Hematopoietic multipotent progenitor cell (in vitro differentiated cells): ENCODE measurements at regions not wholly inside any gene's neighbourhood (a gene's known extent, or its start where the extent isn't known, plus 50 kb on each side); places are given as distances from the start of the nearest gene placed in this dataset.

ENCODE experiments used
- DNase-seq, 3 donors: peaks; one replicate each; pipeline ENCODE4 v3.0.0-alpha.2; 2011 to 2015; ENCODE audit warnings: low read depth in 2 of 3, low spot score in 2 of 3

- DNase-seq: no peak
These were observed 190.4 kb downstream of the MACC1 start for GRCh38 chr7:20026762-20027161.

- DNase-seq: peak in 1 of 3 donors; percentile 35
These were observed 195.4 kb downstream of the MACC1 start for GRCh38 chr7:20021831-20022230.

GRCh38 chr7:20021066-20021465 lies 196.1 kb downstream of the MACC1 start:
- no peak for DNase-seq

GRCh38 chr7:20019757-20020432 lies 197.3 kb downstream of the MACC1 start:
- peak in 2 of 3 donors; percentile 12 to 63 for DNase-seq

- no peak for DNase-seq
These were observed 200.5 kb downstream of the MACC1 start for GRCh38 chr7:20016669-20017068.

- no peak for DNase-seq
These were observed 203.6 kb downstream of the MACC1 start for GRCh38 chr7:20013536-20013935.

- DNase-seq: no peak
These were observed 205.1 kb downstream of the MACC1 start for GRCh38 chr7:20012100-20012499.

- no peak for DNase-seq
These were observed 206.3 kb downstream of the MACC1 start for GRCh38 chr7:20010877-20011276.

GRCh38 chr7:20007510-20007909 lies 209.7 kb downstream of the MACC1 start:
- no peak for DNase-seq

- DNase-seq: no peak
These were observed 212.1 kb downstream of the MACC1 start for GRCh38 chr7:20005081-20005480.

GRCh38 chr7:19999681-20000080 lies 217.5 kb downstream of the MACC1 start:
- no peak for DNase-seq

- no peak for DNase-seq
These were observed 218.5 kb upstream of the TMEM196 start for GRCh38 chr7:19991936-19992335.

GRCh38 chr7:19989906-19990305 lies 216.5 kb upstream of the TMEM196 start:
- no peak for DNase-seq

- DNase-seq: no peak
These were observed 215.4 kb upstream of the TMEM196 start for GRCh38 chr7:19988860-19989259.

- peak in 1 of 3 donors; percentile 11 for DNase-seq
These were observed 210.8 kb upstream of the TMEM196 start for GRCh38 chr7:19984231-19984632.

GRCh38 chr7:19982841-19983835 lies 209.7 kb upstream of the TMEM196 start:
- peak in 2 of 3 donors; percentile 47 to 80 for DNase-seq

- DNase-seq: no peak
These were observed 200.2 kb upstream of the TMEM196 start for GRCh38 chr7:19973581-19973980.

GRCh38 chr7:19972876-19973275 lies 199.5 kb upstream of the TMEM196 start:
- no peak for DNase-seq

GRCh38 chr7:19971956-19972355 lies 198.5 kb upstream of the TMEM196 start:
- DNase-seq: no peak

- DNase-seq: no peak
These were observed 197.1 kb upstream of the TMEM196 start for GRCh38 chr7:19970514-19970913.

- DNase-seq: no peak
These were observed 196.6 kb upstream of the TMEM196 start for GRCh38 chr7:19969859-19970493.
